COLO668 (cell line): ENCODE measurements at regions not wholly inside any gene's neighbourhood (a gene's known extent, or its start where the extent isn't known, plus 50 kb on each side); places are given as distances from the start of the nearest gene placed in this dataset.
A peak's percentile ranks its signal among the peaks of the same experiment; 100 is the strongest.

Source experiments
- DNase-seq: peaks from one replicate; lab custom pipeline; 2025; ENCODE audit not compliant: unreplicated experiment; lab: John Stamatoyannopoulos, UW

DNA sequence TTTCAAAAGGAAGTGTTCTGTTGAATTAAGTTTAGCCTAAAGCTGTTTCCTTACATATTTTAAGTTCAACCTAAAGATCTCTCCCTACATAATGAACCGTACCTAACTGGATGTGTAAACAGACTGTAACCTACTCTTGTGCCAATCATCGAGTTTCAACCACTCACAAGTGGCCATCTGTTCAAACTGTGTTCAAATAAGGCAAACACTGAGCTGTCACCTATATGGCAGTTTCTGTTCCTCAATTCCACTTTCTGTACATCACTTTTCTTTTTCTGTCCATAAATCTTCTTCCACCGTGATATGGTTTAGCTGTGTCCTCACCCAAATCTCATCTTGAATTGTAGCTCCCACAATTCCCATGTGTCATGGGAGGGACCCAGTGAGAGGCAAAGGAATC, 428.6 kb downstream of the HACE1 start:
- DNase-seq = no peak

DNA sequence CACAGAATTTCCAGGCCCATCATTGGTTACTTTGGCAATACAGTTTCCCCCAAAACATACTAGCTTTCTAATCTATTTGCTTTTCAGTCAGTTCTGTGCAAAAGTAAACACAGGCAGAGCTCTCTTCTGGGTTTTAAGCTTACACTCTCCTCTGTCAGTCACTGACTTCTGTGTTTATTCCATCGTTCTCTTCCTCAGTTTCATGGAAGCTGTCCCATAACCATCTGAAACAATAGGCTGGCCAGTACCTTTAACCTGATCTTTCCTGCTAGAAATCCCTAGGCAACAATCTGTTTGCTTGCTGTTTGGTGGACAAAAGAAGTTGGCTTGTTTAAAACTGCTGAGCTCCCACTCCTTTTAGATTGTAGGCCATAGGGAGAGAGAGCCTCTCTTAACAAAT, 431.5 kb downstream of the HACE1 start:
- no peak for DNase-seq

DNA sequence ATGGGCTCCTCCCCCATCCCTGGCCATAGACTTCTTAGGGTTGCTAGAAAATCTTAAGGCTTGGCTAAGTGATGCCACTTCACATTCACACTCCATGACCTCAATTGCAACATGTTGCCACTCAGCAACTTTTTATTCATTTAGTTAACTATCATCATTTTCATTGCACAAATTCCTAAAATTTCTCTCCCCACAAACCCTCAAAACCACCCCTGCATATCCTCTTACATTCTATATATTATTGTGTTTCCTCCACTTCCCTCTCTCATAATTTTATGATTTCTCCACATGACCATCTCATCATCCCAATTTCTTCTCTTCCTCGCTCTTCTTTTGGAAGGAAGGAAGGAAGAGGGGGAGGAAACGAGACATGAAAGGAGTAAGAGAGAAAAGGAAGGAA, 436.0 kb downstream of the HACE1 start:
- DNase-seq = no peak

DNA sequence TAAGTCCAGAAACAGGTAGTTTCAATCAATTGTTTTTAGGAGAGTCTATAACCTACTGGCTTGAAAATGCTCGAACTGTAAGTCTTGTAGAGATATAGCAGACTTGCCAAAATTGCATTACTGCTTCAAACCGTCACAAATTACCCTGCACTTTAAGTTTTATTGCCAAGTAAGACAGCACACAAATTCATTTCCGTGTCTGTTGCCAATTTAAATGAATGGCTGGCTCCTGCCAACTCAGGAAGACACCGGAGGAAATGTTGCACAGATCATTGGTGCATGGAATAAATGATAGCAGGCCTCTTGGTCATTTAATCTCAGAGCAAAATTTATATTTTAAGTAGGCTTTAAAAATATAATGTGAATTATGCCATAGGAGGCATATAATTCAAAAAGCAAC, 438.1 kb downstream of the HACE1 start:
- no peak for DNase-seq

DNA sequence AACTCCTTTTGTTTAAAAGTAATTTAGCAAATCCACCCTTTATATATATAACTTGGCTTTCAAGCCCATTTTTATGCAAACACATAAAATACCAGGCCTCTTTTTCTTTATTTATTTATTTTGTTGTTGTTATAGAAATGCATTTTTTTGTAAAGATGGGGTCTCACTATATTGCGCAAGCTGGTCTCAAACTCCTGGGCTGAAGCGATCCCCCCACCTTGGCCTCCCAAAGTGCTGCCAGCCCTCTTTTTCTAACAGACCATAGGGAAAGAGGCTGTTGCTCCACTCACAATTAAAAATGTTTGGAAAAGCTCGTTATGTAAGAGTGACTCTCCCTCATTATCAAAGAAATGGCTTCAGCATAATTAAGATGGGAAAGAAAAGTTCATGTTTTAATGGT, 440.9 kb downstream of the HACE1 start:
- no peak for DNase-seq

DNA sequence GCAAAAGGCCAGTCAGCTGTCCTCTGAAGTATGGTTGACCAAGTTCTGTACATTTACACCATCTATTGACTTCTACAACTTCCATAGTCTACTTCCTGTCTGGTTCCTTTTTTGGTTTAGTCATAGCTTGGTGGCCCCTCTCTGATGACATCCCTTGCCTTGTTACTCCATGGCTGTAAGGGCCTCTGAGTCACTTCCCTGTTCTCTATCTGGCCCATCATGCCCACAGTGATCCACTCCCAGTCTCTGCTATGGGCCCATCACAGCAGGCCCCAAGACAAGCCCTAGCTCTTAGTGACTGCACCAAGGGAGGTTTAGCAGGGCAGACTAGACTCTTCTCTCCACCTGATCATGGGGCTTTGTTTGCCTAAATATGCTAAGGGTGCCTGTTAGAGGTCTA, 441.6 kb downstream of the HACE1 start:
- no peak for DNase-seq

DNA sequence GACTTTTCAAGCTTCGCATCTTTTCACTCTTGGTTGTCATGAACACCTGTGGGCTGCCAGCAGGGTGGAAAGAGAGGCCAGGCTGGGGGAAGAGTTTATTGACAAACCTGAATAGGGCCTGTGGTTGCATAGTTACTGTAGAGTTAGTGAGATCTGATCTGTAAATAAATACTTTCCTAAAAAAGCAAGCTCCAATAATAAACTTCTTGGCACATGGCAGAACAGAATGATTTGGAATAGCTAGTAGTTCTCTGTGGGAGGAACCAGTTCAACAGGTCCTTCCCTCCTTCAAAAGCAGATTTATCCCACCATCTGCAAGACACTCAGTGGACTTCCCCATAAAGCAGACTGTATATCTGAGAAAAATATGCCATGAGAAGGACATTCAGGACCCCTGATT, 445.0 kb downstream of the HACE1 start:
- peak; percentile 2 for DNase-seq

DNA sequence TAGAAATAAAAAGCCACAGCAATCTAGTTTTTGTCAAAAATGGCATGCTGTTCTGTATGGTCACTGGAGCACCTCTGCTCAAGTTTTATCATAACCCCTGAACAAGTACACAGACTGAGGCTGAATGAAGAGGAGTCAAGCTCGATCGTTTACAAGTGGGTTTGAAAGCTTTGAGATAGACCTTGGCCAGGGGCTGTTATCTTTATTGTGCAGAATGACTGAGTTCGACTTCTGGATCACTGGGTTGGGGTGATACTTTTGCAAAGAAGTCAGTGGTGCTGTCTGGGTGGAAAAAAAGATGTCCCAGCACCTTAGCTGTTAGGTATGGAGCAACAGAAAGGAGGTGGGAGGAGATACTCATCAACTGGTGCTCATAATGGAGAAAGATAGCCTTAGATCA, 446.0 kb downstream of the HACE1 start:
- no peak for DNase-seq

DNA sequence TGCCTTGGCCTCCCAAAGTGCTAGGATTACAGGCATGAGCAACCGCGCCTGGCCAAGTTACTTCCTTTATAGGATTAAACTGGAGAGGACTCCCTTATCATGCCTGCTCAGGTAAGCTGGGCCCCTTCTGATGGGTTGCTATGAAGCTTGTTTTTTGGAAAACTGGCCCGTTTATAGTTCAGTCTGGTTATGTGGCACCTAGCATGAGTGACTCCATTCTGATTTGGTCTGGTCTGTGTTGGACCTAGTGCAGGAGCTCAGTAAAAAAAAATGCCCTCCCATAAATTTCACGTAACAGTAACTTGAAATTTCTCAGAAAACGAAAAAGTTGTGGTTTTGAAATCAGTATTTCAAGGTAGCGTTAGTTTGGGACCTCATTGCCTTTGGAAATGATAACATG, 448.4 kb downstream of the HACE1 start:
- no peak for DNase-seq

DNA sequence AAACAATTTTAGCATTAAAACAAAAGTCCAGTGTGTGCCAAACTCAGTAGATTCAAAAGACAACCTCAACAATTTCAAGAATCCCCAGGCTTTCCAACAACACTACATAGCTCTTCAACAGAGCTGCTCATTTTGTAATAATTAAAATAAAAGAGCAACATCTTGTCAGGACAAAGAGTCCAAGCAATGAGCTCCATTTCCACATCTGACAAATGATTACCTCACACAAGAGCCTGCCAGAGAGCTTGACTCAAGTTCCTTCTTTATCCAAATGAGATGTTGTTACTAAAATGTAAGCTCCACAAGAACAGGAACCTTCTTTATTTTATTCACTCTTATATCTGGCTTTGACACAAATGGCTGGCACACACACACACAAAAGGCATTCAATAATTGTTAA, 449.8 kb downstream of the HACE1 start:
- DNase-seq = no peak

DNA sequence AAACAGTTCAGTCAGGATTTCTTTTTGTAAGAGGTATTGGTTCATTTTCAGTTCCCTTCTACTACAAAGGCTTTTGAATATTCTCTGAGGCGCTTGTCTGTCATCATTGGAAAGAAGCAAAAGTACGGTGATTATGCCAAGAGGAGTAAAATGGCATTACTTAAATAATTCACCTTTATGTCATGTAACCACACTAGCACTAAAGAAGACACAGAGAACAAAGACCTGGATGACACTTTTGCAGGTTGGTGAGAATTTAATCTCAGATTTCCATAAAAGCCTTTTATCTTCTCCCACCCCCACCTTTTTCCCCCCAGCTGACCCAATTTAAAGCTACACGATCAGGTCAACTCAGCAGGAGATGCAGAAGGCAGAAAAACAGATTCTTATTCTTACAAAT, 451.8 kb downstream of the HACE1 start:
- no peak for DNase-seq

DNA sequence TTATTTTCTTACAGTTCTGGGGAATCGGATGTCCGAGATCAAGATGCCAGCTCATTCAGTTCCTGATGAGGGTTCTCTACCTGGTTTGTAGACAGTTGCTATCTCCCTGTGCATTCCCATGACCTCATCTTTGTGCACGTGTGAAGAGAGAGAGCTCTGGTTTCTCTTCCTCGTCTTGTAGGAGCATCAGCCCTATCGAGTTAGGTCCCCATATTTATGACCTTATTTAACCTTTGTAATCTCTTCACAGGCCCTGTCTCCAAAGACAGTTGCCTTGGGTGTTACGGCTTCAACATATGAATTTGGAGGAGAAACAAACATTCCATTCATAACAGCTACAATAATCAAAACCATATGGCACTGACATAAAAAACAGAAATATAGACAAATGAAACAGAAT, 455.3 kb downstream of the HACE1 start:
- no peak for DNase-seq

DNA sequence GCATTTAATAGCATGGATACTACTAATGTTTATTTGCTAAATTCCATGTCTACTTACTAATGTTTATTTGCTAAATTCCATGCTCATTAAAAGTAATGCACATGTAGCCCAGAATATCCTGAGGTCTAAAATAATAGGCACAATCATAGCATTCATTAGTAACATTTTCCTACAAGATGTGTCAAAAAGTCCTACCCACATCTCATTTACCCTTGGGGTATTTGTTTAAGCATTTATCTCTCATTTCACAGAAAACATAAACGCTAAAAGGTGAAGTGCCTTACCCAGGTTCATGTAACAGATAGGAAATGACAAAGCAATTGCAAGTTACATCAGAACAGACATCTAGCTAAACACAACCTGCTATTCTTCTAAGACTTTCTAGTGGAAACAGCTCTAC, 457.1 kb downstream of the HACE1 start:
- DNase-seq = no peak

DNA sequence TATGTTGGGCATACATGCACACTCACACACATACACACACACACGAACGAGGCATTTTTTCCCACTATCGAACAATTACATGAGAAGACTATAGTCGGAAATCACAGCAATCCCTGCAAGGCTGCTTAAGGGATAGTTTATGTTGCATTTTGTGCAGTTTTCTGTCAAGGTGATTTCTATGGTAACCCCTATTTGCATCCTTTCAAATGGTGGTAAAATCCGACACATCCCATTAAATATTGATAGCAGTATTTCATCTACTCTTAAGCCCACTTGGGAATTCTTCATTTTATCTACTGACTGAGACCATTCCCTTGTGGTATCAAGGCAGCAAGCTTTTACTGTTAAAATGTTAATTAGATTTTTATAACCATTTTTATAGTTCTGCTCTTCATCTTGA, 457.8 kb downstream of the HACE1 start:
- DNase-seq = no peak

DNA sequence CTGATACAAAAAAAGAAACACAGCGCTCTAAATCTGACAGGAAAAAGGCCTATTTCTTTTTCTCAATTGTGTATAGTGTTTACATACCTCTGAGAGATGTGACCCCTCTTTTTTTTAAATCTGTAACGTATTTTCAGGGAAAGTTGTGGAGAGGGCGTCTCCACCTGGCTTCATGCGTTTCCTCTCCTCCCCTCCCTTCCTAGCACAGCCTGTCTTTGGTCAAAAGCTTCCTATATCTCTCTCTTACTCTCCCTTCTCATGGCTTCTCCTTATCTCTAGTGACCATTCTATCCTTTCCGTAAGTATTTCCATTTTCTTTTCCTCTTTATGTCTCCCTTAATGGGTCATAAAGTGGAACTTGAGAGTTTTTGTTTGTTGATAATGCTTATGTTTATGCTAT, 458.9 kb downstream of the HACE1 start:
- no peak for DNase-seq

DNA sequence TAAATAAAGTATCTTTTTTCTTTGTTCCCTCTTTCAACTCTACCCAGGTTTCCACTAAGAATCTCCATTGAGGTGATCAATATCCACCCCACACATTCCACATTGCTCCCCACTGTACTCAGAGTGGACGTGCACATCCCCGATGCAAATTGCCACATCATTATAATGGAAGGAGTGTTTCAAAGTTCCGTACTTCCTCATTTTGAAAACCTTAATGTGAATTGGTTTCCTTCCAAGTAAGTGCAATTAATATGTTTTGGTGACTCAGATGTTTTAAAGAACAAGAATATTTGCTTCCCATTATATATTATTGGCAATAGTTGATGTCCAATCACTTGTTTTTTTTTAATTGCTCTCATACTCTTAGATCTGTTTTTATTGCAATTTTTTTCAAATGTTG, 463.6 kb downstream of the HACE1 start:
- DNase-seq = no peak

DNA sequence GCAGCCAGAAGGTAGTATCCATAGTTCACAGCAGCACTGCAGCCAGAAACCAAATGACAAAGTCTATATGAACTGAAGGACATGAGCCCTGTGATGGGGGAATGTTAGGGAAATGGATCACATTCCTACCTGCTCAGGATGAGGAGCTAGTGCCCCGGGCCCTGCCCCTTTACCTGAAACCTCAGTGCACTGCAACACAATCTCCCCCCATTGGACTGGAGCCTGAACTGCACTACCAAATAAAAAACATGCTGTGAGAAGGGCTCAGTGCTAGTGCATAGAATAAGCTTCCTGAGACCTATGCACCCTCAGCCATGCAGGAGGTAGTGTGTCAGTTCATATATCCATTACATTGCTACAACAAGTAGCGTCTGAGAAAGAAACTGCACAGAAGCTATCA, 477.8 kb downstream of the HACE1 start:
- DNase-seq = no peak

DNA sequence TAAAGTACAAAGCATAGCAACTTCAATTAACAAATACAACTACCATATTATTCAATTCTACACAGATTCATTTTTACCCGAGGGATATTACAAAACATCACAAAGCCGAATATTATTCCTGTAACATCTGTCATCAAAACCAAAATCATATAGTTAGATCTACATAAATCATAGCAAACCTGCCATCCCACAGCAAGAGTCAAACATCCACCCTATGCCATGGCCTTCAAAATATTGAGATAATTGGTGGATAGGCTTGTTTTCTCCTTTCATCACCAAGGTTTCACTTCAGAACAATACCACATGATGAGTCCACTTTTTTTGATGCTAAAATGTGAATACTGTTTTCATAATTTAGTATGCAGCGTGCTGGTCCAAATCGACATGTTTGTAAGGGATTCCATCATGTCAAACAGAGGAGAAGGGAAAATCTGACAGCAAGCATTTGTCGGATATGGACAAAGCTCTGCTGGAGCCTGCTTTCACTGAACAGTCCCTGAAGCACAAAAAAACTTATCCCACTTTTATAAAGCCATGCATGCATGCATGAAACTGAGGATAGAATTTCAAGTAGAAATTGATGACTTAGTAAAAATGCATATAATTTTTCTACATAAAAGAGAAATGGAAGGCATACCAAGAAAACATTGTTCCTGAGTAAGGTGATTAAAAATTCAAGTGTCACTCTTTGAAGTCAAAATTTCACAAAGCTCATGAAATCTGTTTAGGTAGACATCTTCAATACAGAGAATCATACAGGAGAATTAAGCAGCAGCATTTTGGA, 494.1 kb downstream of the HACE1 start:
- no peak for DNase-seq

DNA sequence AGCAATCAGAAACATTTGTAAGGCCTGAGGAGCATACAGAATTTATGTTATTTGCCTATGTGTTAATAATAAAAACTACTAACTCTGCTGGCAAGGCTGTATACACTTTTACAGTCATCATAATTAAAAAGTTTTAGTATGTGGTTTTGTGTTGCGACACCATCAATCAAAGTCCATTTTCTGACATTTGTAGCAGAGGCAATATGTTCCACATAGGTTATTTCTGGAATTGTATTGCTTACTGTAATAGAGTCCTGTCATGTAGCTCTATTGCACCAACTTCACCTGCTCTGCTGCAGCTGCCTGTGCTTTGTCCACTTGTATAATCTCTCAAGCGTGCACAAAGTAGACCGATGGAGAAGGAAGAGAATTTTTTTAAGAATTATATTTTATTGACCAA, 501.8 kb downstream of the HACE1 start:
- peak; percentile 11 for DNase-seq

DNA sequence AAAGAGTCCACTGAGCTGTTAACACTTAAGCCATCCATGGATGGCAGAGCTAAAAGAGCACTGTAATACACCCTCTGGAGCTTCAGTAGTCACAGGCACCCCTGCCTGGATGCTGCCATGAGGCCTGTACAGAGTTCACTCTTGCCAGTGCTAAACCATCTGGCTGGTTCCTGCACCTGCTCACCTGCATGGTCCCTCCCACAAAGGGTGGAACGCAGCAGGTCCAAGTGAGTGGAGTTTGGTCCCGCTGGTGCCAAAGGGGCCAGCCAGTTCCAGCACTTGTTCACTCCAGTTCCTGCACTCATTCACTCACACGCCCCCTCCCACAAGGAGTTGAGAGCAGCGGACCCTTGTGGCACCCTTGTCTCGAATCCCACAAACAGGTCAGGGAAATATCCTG, 503.5 kb downstream of the HACE1 start:
- DNase-seq = no peak

DNA sequence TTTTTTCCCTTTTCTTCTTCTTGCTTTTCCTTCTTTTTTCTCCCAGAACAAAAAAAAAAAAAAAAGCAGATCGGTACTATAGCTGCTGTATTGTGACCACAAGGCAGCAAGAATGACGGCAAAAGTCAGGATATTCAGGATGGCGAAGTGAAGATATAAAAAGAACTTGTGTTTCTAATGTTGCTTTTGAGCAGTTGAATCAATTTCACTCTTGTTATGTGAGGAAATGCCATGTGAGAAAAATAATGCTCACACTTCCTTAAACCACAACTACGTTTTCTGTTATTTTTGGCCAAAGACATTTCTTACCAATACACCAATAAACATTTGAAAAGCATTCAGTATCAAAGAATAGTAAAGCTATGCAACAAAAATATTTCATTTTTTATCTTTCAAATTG, 510.5 kb downstream of the HACE1 start:
- no peak for DNase-seq

DNA sequence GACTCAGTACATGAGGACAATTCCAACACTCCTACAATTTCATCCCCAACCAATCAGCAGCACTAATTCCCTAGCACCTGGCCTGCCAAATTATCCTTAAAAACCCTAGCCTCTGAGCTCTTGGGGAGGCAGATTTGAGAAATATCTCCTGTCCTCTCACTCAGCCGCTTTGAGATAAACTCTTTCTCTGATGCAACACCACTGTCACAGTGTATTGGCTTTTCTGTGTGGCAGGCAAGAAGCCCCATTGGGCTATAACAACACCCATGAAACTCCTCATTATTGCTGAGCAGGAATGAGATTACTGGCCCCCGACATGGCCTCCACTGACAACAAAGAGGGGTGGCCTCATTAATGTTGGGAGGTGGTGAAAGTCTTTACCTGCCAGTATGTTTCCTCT, 515.5 kb downstream of the HACE1 start:
- DNase-seq = no peak

DNA sequence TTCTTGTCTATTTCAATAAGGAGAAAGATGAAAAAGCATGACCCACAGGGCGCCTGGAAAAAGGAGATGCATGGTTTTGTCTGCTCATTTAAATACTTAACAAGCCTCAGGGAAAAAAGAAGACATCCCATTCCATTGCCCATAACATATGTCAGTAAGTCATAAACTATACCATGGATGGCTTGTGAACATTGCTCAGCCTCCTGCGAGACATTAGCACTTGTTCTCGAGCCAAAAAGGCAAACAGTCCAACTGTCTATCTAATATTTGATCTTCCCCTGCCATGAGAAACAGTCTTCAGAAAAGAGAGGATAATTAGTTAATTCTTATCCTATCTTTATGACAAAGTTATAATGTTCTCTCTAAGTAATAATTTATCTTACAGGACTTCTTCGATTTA, 527.4 kb downstream of the HACE1 start:
- DNase-seq = no peak
